Thymus (tissue), 11 donors: ENCODE measurements at regions not wholly inside any gene's neighbourhood (a gene's known extent, or its start where the extent isn't known, plus 50 kb on each side); places are given as distances from the start of the nearest gene placed in this dataset.
"Not testable (repeated sequence)": the region's sequence is repeated elsewhere in the genome, so short reads cannot be mapped to it uniquely, and the experiment has no call there.

Experiments
- DNase-seq, 9 donors: peaks; one replicate each; pipeline ENCODE4 v3.0.0-alpha.2; 2013; ENCODE audit warnings: low spot score in 9 of 9, low read depth in 6 of 9, missing footprints in 1 of 9
- H3K27ac ChIP-seq, 2 donors: one replicate each; pipeline ENCODE4 v1.5.1; 2013; ENCODE audit warnings: control low read depth in 1 of 2, low read depth in 1 of 2, low read length in 1 of 2, mild to moderate bottlenecking in 1 of 2, moderate library complexity in 1 of 2
- H3K27me3 ChIP-seq, 2 donors: one replicate each; pipeline ENCODE4 v1.5.1; 2013; ENCODE audit warnings: low read length in 1 of 2; ENCODE audit not compliant: control insufficient read depth in 2 of 2, insufficient read depth in 1 of 2
- H3K36me3 ChIP-seq, 2 donors: one replicate each; pipeline ENCODE4 v1.5.1; 2013; ENCODE audit warnings: low read length in 1 of 2, mild to moderate bottlenecking in 1 of 2, moderate library complexity in 1 of 2; ENCODE audit not compliant: control insufficient read depth in 2 of 2, insufficient read depth in 2 of 2
- H3K4me1 ChIP-seq, 2 donors: one replicate each; pipeline ENCODE4 v1.5.1; 2013; ENCODE audit warnings: low read length in 2 of 2; ENCODE audit not compliant: control insufficient read depth in 2 of 2, insufficient read depth in 2 of 2
- H3K4me3 ChIP-seq, 2 donors: one replicate each; pipeline ENCODE4 v1.5.1; 2013; ENCODE audit warnings: low read length in 2 of 2, control low read depth in 1 of 2, mild to moderate bottlenecking in 1 of 2
- H3K9me3 ChIP-seq, 2 donors: one replicate each; pipeline ENCODE4 v1.5.1; 2013; ENCODE audit warnings: low read length in 1 of 2, mild to moderate bottlenecking in 1 of 2; ENCODE audit not compliant: control insufficient read depth in 2 of 2, insufficient read depth in 1 of 2
- WGBS: extraction: QIAGEN DNeasy Blood & Tissue Kit; methylation state at CpG from one replicate; pipeline ENCODE4 v1.1.7; 2013; 5-methylcytosine and 5-hydroxymethylcytosine counted together
- donor health status: healthy.

- Histone ChIP-seq H3K27me3 (no peaks in the 10 kb centered on the region), H3K4me3 (no peak overlapping the region), H3K36me3 (no peaks in the 10 kb centered on the region), H3K27ac (no peak overlapping the region), H3K4me1 (no peaks in the 10 kb centered on the region), H3K9me3 (no peaks in the 10 kb centered on the region)
- no peak for DNase-seq
- WGBS: 89% methylated on average over 2 of the region's 2 CpGs
Measured at GRCh38 chr3:22795917-22796316, 407.2 kb upstream of the UBE2E2 start.

DNA sequence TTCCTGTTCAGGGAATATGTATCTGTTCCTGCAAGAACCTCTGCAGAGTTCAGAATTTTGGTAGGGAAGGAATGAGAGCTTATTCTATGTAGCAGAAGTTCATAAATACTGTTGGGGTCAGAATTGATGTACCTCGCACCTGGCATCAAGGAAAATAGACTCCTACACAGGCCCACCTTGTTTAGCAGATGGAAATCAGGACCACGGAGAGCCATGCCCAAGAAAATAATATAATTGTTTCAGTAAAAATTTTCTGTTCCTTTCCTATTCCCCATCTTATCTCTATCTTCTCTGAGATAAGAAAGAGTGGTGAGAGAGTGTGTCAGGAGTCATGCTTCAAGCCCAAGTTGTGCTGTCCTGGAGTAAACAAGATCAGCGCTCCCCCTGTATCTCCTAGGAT, 404.7 kb upstream of the UBE2E2 start:
- WGBS: 94% methylated on average over 3 of the region's 3 CpGs
- no peaks in the 10 kb centered on the region for H3K9me3 ChIP-seq
- no peaks in the 10 kb centered on the region for H3K4me1 ChIP-seq
- DNase-seq: no peak
- H3K4me3 ChIP-seq: no peak overlapping the region
- H3K27ac ChIP-seq: no peak overlapping the region
- no peaks in the 10 kb centered on the region for H3K27me3 ChIP-seq
- H3K36me3 ChIP-seq: no peaks in the 10 kb centered on the region

DNA sequence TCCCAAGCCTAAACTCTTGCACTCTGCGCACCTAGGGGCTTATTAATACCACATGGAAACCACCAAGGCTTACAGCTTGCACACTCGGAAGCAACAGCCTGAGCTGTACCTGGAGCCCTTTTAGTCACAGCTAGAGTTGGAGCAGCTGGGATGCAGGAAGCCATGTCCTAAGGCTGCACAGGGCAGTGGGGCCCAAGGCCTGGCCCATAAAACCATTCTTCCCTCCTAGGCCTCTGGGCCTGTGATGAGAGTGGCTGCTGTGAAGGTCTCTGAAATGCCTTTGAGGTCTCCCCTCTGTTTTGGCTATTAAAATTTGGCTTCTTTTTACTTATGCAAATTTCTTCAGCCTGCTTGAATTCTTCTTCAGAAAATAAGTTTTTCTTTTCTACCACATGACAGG, 383.9 kb upstream of the UBE2E2 start:
- Histone ChIP-seq H3K36me3 (no peaks in the 10 kb centered on the region), H3K4me1 (no peaks in the 10 kb centered on the region), H3K27me3 (no peaks in the 10 kb centered on the region), H3K9me3 (peaks cover 0 to 3% of the 10 kb centered on the region in 2 donors), H3K4me3 (no peak overlapping the region), H3K27ac (no peak overlapping the region)
- no peak for DNase-seq
- over 99% methylated on average over 2 of the region's 2 CpGs for WGBS

GRCh38 chr3:22835041-22835440, 368.1 kb upstream of the UBE2E2 start:
- Histone ChIP-seq H3K9me3 (no peaks in the 10 kb centered on the region), H3K36me3 (no peaks in the 10 kb centered on the region), H3K4me3 (no peak overlapping the region), H3K4me1 (no peaks in the 10 kb centered on the region), H3K27ac (no peak overlapping the region), H3K27me3 (no peaks in the 10 kb centered on the region)
- 24% methylated on average over 2 of the region's 2 CpGs for WGBS
- DNase-seq: no peak

GRCh38 chr3:22836131-22836530, 367.0 kb upstream of the UBE2E2 start:
- no peak overlapping the region for H3K27ac ChIP-seq
- no peak overlapping the region for H3K4me3 ChIP-seq
- H3K9me3 ChIP-seq: no peaks in the 10 kb centered on the region
- no peaks in the 10 kb centered on the region for H3K4me1 ChIP-seq
- no peaks in the 10 kb centered on the region for H3K36me3 ChIP-seq
- H3K27me3 ChIP-seq: no peaks in the 10 kb centered on the region
- WGBS: 83% methylated on average over 1 of the region's 1 CpG
- no peak for DNase-seq

DNA sequence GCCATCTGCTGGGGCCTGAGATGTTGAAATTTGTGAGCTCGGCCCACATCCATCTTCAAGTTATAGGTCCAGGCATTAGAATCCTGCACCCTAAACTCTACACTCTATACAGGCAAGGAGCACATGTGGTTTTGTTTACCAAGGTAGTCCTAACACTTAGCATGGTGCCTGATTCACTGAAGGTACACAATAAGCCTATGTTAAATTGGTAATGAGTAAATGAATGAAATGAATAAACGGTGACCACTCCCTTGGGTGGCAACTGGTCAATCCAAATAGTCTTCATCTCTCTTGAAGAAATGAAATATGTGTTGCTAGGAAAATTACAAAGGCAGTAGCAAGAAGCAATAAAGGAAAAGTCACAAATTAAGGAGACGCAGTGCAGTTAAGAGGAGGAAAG, 359.3 kb upstream of the UBE2E2 start:
- 94% methylated on average over 3 of the region's 3 CpGs for WGBS
- no peaks in the 10 kb centered on the region for H3K36me3 ChIP-seq
- H3K9me3 ChIP-seq: no peaks in the 10 kb centered on the region

DNA sequence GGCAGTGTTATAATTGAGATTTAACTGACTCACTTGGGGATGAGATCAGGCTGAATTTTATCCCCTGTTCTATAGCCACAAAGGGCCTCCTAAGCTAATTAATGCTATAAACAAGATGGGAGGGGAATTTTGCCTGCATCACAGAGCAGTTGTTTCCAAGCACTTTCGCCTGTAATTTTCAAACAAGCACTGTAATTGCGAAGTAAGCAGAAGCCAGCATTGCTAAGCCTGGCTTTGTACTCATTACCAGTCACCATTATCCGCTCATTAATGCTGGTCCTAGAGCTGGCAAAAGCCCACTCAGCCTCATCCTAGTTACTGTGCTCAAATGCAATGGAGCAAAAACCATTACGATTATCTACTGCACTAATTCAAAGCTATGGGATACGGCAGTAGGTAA, 356.6 kb upstream of the UBE2E2 start:
- Histone ChIP-seq H3K4me3 (no peak overlapping the region), H3K9me3 (no peaks in the 10 kb centered on the region), H3K27me3 (no peaks in the 10 kb centered on the region), H3K27ac (no peak overlapping the region), H3K36me3 (no peaks in the 10 kb centered on the region), H3K4me1 (no peaks in the 10 kb centered on the region)
- 87% methylated on average over 5 of the region's 5 CpGs for WGBS
- no peak for DNase-seq

More for the DNA sequence above, 359.3 kb upstream of the UBE2E2 start:
- no peak for DNase-seq
- no peaks in the 10 kb centered on the region for H3K27me3 ChIP-seq
- no peaks in the 10 kb centered on the region for H3K4me1 ChIP-seq
- H3K27ac ChIP-seq: no peak overlapping the region
- no peak overlapping the region for H3K4me3 ChIP-seq

- not testable (repeated sequence) for H3K27ac ChIP-seq, H3K4me1 ChIP-seq, H3K4me3 ChIP-seq, H3K27me3 ChIP-seq, H3K9me3 ChIP-seq, H3K36me3 ChIP-seq, DNase-seq
- 96% methylated on average over 4 of the region's 6 CpGs for WGBS
Measured at GRCh38 chr3:22849583-22849982, 353.5 kb upstream of the UBE2E2 start.

DNA sequence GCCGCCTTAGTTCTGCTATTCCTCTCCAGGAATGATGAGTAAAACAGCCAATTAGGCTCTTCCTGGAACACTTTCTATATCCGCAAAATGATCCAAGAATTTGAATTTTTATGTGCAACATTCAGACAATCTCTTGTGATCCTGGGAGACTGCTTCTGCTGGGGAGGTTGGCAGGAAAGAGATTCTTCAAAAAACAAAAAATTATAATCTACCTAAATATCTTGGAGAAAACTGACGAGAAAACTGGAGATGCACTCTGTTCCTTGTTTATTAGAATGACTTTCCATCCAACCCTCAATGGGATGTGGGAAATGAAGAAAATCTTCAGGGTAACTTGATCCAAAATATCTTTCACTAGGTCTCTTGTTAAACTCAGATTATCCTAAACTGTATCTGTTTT, 346.3 kb upstream of the UBE2E2 start:
- DNase-seq: no peak
- no peak overlapping the region for H3K4me3 ChIP-seq
- 95% methylated on average over 3 of the region's 3 CpGs for WGBS
- H3K27ac ChIP-seq: no peak overlapping the region
- H3K9me3 ChIP-seq: no peaks in the 10 kb centered on the region
- H3K4me1 ChIP-seq: no peaks in the 10 kb centered on the region
- no peaks in the 10 kb centered on the region for H3K36me3 ChIP-seq
- no peaks in the 10 kb centered on the region for H3K27me3 ChIP-seq

GRCh38 chr3:22858486-22858885, 344.6 kb upstream of the UBE2E2 start:
- DNase-seq: no peak
- WGBS: 68% methylated on average over 2 of the region's 2 CpGs

More at GRCh38 chr3:22858486-22858885, 344.6 kb upstream of the UBE2E2 start:
- Histone ChIP-seq H3K36me3 (no peaks in the 10 kb centered on the region), H3K27me3 (no peaks in the 10 kb centered on the region), H3K4me1 (no peaks in the 10 kb centered on the region), H3K27ac (no peak overlapping the region), H3K9me3 (no peaks in the 10 kb centered on the region), H3K4me3 (no peak overlapping the region)
